ENCODE measurements at regions not wholly inside any gene's neighbourhood (a gene's known extent, or its start where the extent isn't known, plus 50 kb on each side); places are given as distances from the start of the nearest gene placed in this dataset.

- no peaks in the 10 kb centered on the region for H3K4me1 Mint-ChIP-seq (ENCODE audit: low read depth)
- DNase-seq = no peak
- H3K9me3 Mint-ChIP-seq = peaks cover 23% of the 10 kb centered on the region
- no peaks in the 10 kb centered on the region for H3K27me3 Mint-ChIP-seq (ENCODE audit: insufficient read depth)
- no peak for TF ChIP-seq CTCF (IDR thresholded peaks at IDR 0.05)
- H3K36me3 Mint-ChIP-seq (ENCODE audit: low read depth) = peaks cover 6% of the 10 kb centered on the region; the same call in 1 of the 2 replicates
- H3K4me3 Mint-ChIP-seq = no peak overlapping the region
- no peak overlapping the region for H3K27ac Mint-ChIP-seq
Observed at GRCh38 chr6:166223079-166223478, 55.4 kb upstream of the TBXT start.

GRCh38 chr6:166222631-166223030 lies 55.0 kb upstream of the TBXT start:
- Mint-ChIP-seq H3K4me3 (no peak overlapping the region), H3K27ac (no peak overlapping the region), H3K9me3 (peaks cover 23% of the 10 kb centered on the region), H3K4me1 (ENCODE audit: low read depth) (no peaks in the 10 kb centered on the region), H3K36me3 (ENCODE audit: low read depth) (peaks cover 6% of the 10 kb centered on the region; the same call in 1 of the 2 replicates), H3K27me3 (ENCODE audit: insufficient read depth) (no peaks in the 10 kb centered on the region; the same call in 1 of the 2 replicates)
- DNase-seq = no peak
- TF ChIP-seq CTCF (IDR thresholded peaks at IDR 0.05) = no peak

- H3K4me3 Mint-ChIP-seq = no peak overlapping the region
- no peak for TF ChIP-seq CTCF (IDR thresholded peaks at IDR 0.05)
- peaks cover 6% of the 10 kb centered on the region; the same call in 1 of the 2 replicates for H3K36me3 Mint-ChIP-seq (ENCODE audit: low read depth)
- no peaks in the 10 kb centered on the region for H3K4me1 Mint-ChIP-seq (ENCODE audit: low read depth)
- H3K27me3 Mint-ChIP-seq (ENCODE audit: insufficient read depth) = no peaks in the 10 kb centered on the region; the same call in 1 of the 2 replicates
- H3K9me3 Mint-ChIP-seq = peaks cover 33% of the 10 kb centered on the region
- H3K27ac Mint-ChIP-seq = no peak overlapping the region
- DNase-seq = no peak
Observed at GRCh38 chr6:166221636-166222035, 54.0 kb upstream of the TBXT start.

GRCh38 chr6:166221040-166221439 lies 53.4 kb upstream of the TBXT start:
- no peaks in the 10 kb centered on the region; the same call in 1 of the 2 replicates for H3K27me3 Mint-ChIP-seq (ENCODE audit: insufficient read depth)
- peaks cover 6% of the 10 kb centered on the region; the same call in 1 of the 2 replicates for H3K36me3 Mint-ChIP-seq (ENCODE audit: low read depth)
- no peak overlapping the region for H3K27ac Mint-ChIP-seq
- no peak overlapping the region for H3K4me3 Mint-ChIP-seq
- DNase-seq = no peak
- H3K4me1 Mint-ChIP-seq (ENCODE audit: low read depth) = no peaks in the 10 kb centered on the region
- peaks cover 34% of the 10 kb centered on the region for H3K9me3 Mint-ChIP-seq
- TF ChIP-seq CTCF (IDR thresholded peaks at IDR 0.05) = no peak

Data from HFFc6 (cell line).